IPS-18c (cell line): ENCODE measurements at regions not wholly inside any gene's neighbourhood (a gene's known extent, or its start where the extent isn't known, plus 50 kb on each side); places are given as distances from the start of the nearest gene placed in this dataset.
A peak's percentile ranks its signal among the peaks of the same experiment; 100 is the strongest.

Experiments
- H3K4me3 ChIP-seq: 2 replicates; pipeline ENCODE4 v1.7.0; 2013; ENCODE audit warnings: low read depth, mild to moderate bottlenecking, low read length, moderate library complexity; ENCODE audit not compliant: insufficient read depth
- H3K9me3 ChIP-seq: one replicate; pipeline ENCODE4 v1.6.1; 2013; ENCODE audit warnings: mild to moderate bottlenecking, low read length, moderate library complexity; ENCODE audit not compliant: control insufficient read depth, insufficient read depth

GRCh38 chr2:205937211-205937610, 148.8 kb downstream of the INO80D start:
- H3K9me3 ChIP-seq = no peaks in the 10 kb centered on the region
- no peak overlapping the region for H3K4me3 ChIP-seq

- no peaks in the 10 kb centered on the region for H3K9me3 ChIP-seq
- no peak overlapping the region for H3K4me3 ChIP-seq
These were observed 149.5 kb downstream of the INO80D start for GRCh38 chr2:205936446-205936845.

GRCh38 chr2:205934443-205934842, 151.5 kb downstream of the INO80D start:
- Histone ChIP-seq H3K9me3 (no peaks in the 10 kb centered on the region), H3K4me3 (no peak overlapping the region)

DNA sequence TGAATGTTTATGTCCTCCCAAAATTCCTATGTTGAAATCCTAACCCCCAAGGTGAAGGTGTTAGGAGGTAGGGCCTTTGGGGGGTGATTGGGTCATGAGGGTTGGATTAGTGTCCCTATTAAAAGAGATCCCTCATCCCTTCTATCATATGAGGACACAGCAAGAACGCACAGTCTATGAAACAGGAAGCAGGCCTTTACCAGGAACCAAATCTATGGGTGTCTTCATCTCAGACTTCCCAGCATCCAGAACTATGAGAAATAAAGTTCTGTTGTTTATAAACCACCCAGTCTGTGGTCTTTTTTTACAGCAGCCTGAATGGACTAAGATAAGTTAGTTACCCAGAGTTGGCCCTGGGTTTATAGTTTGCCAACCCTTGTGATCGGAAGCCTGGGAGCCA, 153.1 kb downstream of the INO80D start:
- Histone ChIP-seq H3K9me3 (no peaks in the 10 kb centered on the region), H3K4me3 (no peak overlapping the region)

DNA sequence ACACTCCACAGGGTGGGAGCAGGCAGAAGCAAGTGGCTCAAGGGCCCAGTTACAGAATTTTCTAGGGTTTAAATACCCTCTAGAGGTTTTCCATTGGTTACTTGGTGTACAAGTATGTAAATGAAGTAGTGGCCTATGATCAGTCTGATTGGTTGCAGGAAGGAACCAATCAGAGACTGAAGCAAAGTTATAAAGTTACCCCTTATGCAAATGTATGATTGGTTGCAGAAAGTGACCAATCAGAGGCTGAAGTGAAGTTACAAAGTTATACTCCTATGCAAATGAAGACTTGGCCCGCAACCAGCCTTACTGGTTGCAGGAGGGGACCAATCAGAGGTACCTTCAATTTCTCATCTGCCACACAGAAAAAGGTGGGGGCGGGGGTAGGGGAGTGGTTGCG, 154.6 kb downstream of the INO80D start:
- Histone ChIP-seq H3K4me3 (no peak overlapping the region), H3K9me3 (no peaks in the 10 kb centered on the region)

GRCh38 chr2:205930209-205930608, 155.8 kb downstream of the INO80D start:
- no peaks in the 10 kb centered on the region for H3K9me3 ChIP-seq
- no peak overlapping the region for H3K4me3 ChIP-seq

DNA sequence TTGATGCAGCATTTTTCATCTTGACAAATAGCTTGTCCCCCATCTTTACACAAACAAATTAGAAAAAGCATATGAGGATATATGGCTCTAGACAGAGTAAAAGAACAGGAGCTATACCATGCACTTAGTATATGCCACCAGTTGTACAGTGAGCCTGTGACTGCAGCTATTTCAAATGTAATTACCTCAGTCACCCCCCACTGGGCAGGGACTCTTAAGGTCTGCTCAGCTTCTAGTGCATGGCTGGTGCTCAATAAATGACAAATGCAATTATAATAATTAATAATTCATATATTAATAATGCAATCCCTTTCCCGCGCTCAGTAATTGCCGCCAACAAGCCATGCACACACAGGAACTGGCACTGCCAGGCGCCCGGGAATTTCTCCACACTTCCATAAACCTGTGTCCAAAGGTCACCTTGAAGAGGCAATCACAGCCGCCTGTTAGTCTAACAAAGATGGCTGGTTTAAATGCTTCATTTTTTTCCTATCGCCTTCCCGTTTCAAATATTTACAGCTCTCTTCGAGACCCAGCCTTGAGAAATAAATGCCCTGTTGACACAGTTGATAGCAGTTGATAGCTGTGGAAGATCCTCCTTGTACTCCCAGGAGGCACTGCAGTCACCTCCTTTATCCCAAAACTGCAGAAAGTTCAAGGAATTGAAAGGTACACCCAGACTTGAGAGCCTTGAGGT, 156.6 kb downstream of the INO80D start:
- Histone ChIP-seq H3K4me3 (no peak overlapping the region), H3K9me3 (no peaks in the 10 kb centered on the region)

- no peaks in the 10 kb centered on the region for H3K9me3 ChIP-seq
- H3K4me3 ChIP-seq = 0 out of 2 replicates have a peak overlapping the region, but pooled peaks have one; percentile 9
These were observed 160.3 kb downstream of the INO80D start for GRCh38 chr2:205925373-205926337.

DNA sequence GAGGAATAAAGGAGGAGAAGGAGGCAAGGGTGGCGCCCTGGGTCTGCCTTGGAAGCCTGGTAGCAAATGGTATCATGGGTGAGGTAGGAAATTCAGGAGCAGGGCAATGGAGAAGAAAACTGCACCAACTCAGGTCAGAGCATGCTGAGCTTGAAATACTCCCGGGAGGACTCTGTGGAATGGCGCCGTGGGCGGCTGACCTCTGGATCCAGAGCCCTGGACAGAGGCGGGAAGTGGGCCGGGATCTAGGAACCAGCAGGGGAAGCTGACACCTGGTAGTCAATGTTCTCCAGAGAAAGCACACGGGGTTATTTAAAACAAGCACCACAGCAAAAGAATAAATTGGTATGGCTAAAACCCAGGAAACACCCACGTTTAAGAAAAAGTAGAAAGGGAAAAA, 161.3 kb downstream of the INO80D start:
- no peaks in the 10 kb centered on the region for H3K9me3 ChIP-seq
- H3K4me3 ChIP-seq = no peak overlapping the region

- Histone ChIP-seq H3K4me3 (no peak overlapping the region), H3K9me3 (no peaks in the 10 kb centered on the region)
These were observed 170.8 kb downstream of the INO80D start for GRCh38 chr2:205915130-205915524.

GRCh38 chr2:205914213-205915129, 171.5 kb downstream of the INO80D start:
- Histone ChIP-seq H3K9me3 (no peaks in the 10 kb centered on the region), H3K4me3 (no peak overlapping the region)

- no peak overlapping the region for H3K4me3 ChIP-seq
- H3K9me3 ChIP-seq = peaks cover 2% of the 10 kb centered on the region
These were observed 172.3 kb downstream of the INO80D start for GRCh38 chr2:205913668-205914067.

GRCh38 chr2:205911306-205911705, 174.7 kb downstream of the INO80D start:
- no peak overlapping the region for H3K4me3 ChIP-seq
- H3K9me3 ChIP-seq = peaks cover 2% of the 10 kb centered on the region

GRCh38 chr2:205909184-205909572, 176.8 kb downstream of the INO80D start:
- Histone ChIP-seq H3K9me3 (peaks cover 2% of the 10 kb centered on the region), H3K4me3 (no peak overlapping the region)

GRCh38 chr2:205908212-205909183, 177.5 kb downstream of the INO80D start:
- Histone ChIP-seq H3K4me3 (no peak overlapping the region), H3K9me3 (peaks cover 2% of the 10 kb centered on the region)

- H3K4me3 ChIP-seq = no peak overlapping the region
- peaks cover 2% of the 10 kb centered on the region for H3K9me3 ChIP-seq
These were observed 179.6 kb downstream of the INO80D start for GRCh38 chr2:205906419-205906818.
